ENCODE measurements at regions not wholly inside any gene's neighbourhood (a gene's known extent, or its start where the extent isn't known, plus 50 kb on each side); places are given as distances from the start of the nearest gene placed in this dataset.

- no peak for TF ChIP-seq POLR2A (IDR thresholded peaks at IDR 0.05)
- TF ChIP-seq CTCF (IDR thresholded peaks at IDR 0.05) = no peak
- no peak for TF ChIP-seq POLR2AphosphoS5 (IDR thresholded peaks at IDR 0.05)
These were observed 54.6 kb upstream of the ACAN start for GRCh38 chr15:88748651-88749050.

Measured in breast epithelium (tissue), 3 donors.